Pancreas (tissue), 10 donors: ENCODE measurements at regions not wholly inside any gene's neighbourhood (a gene's known extent, or its start where the extent isn't known, plus 50 kb on each side); places are given as distances from the start of the nearest gene placed in this dataset.

Experiments
- ATAC-seq, 4 donors: fragments of 200-7000 bp; cut with Tn5 transposase; one replicate each; pipeline versions ENCODE4 v1.8.0 to v1.9.1; 2020; ENCODE audit warnings: mild to moderate bottlenecking in 4 of 4, moderate library complexity in 4 of 4
- DNase-seq, 6 donors: peaks; one replicate each; pipeline ENCODE4 v3.0.0-alpha.2; 2020
- FAIRE-seq: peaks from 2 replicates; lab custom pipeline; 2012; peaks lifted over from hg19 to GRCh38; lab: Jason Lieb, UNC
- H3K27ac ChIP-seq, 4 donors: fragments of 200-600 bp; sonication (generic); 1 replicate in 3 of 4; 2 replicates in 1 of 4; pipeline versions ENCODE4 v1.5.0 to v1.8.0; 2020
- H3K27me3 ChIP-seq, 4 donors: fragments of 200-600 bp; one replicate each; pipeline ENCODE4 v1.8.0; 2021
- H3K36me3 ChIP-seq, 3 donors: fragments of 200-600 bp; sonication (generic) in 1 of 3; one replicate each; pipeline versions ENCODE4 v1.5.0 to v1.8.0; 2020 to 2021
- H3K4me1 ChIP-seq, 3 donors: fragments of 200-600 bp; one replicate each; pipeline ENCODE4 v1.8.0; 2021
- H3K4me3 ChIP-seq, 4 donors: fragments of 200-600 bp; sonication (generic) in 2 of 4; one replicate each; pipeline versions ENCODE4 v1.5.0 to v1.8.0; 2020 to 2021
- H3K9me3 ChIP-seq, 4 donors: fragments of 200-600 bp; one replicate each; pipeline ENCODE4 v1.8.0; 2021
- WGBS, 2 donors: extraction: QIAGEN DNeasy Blood & Tissue Kit; methylation state at CpG; one replicate each; pipeline ENCODE4 v1.1.7; 2013; 5-methylcytosine and 5-hydroxymethylcytosine counted together
- intact Hi-C, 3 donors: fragments of 100-400 bp; cut with DNase I; formaldehyde crosslinking; loops; one replicate each; pipeline versions ENCODE4 v1.11.1 to v1.14.2; 2022
- TF ChIP-seq, protein P1 (sequence below), 4 donors: fragments of 200-600 bp; sonication (generic) in 3 of 4; IDR thresholded peaks; one replicate each; pipeline versions ENCODE4 v1.5.0 to v1.8.0; 2021; ENCODE audit warnings: antibody characterized with exemption in 4 of 4
- donor health status: healthy with polysubstance abuse.
- donor health status: DM: no; HTN: no; CAD: no; lungs with moderate emphysema.
- donor health status: DM: no; HTN: no; CAD: no.
- donor health status: control.
- donor health status: control.
- donor health status: Bipolar disorder and iron deficiency.
- donor health status: DM: yes; HTN: yes; CAD: no.
- donor health status: DM: no; HTN: no; CAD: no.
- donor health status: DM: no; HTN: no; CAD: no.
- donor health status: DM: yes; HTN: yes; CAD: no.

DNA sequence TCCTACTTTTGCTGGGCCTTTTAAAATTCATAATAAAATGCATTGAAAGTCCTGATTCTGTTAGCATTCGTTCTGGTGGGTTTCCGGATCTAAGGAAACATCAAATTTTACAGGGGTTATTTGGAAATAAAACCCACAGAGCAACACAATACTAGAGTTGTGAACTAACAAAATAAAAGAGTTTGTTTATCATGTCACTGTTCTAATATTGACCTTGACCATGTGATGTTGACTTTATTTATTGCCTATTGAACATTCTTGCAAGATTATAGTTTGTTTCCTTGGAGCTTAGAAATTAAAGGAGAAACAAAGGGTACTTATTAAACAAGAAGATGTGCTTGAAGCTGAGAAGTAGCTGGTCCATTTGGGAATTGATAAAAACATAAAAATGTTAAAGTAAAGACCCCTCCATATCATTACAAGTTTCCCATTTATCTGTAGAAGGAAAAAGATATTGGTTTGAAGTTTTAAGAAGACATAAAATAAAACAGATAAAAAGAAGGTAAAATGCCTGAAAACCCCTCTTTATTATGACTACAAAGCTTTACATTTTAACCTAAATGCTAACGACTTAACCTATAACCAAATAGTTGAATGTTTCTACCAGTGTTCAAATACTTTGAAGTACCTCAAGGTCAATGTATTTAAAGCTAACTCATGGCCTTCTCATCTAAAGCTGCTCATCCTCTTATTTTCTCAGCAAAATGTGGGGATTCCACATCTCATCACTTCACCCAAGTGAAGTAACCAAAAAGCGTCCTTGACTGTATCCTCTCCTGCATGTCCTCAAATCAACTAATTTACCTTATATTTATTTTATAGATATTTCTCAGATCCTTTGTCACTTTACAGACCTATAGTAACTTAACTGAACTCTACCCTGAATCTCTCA, 179.6 kb downstream of the GASK1B start:
- no peak overlapping the region for H3K4me3 ChIP-seq
- H3K27ac ChIP-seq: peak overlapping the region in 2 of 4 donors; percentile 61 to 78
- no peaks in the 10 kb centered on the region for H3K27me3 ChIP-seq
- ATAC-seq: peak; percentile 43 to 60 (median 52)
- no peaks in the 10 kb centered on the region for H3K36me3 ChIP-seq
- DNase-seq: no peak
- FAIRE-seq: no peak
- intact Hi-C loops: loop anchor here in 1 of 3 donors (5.0 kb wide), 1 partner anchor 179 kb away; the partner anchor contains the start of gene GASK1B
- TF ChIP-seq, protein P1, sequence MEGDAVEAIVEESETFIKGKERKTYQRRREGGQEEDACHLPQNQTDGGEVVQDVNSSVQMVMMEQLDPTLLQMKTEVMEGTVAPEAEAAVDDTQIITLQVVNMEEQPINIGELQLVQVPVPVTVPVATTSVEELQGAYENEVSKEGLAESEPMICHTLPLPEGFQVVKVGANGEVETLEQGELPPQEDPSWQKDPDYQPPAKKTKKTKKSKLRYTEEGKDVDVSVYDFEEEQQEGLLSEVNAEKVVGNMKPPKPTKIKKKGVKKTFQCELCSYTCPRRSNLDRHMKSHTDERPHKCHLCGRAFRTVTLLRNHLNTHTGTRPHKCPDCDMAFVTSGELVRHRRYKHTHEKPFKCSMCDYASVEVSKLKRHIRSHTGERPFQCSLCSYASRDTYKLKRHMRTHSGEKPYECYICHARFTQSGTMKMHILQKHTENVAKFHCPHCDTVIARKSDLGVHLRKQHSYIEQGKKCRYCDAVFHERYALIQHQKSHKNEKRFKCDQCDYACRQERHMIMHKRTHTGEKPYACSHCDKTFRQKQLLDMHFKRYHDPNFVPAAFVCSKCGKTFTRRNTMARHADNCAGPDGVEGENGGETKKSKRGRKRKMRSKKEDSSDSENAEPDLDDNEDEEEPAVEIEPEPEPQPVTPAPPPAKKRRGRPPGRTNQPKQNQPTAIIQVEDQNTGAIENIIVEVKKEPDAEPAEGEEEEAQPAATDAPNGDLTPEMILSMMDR (IDR thresholded peaks at IDR 0.05): no peak
- peaks cover 5 to 42% (median 29%) of the 10 kb centered on the region in 3 donors for H3K4me1 ChIP-seq
- H3K9me3 ChIP-seq: no peaks in the 10 kb centered on the region
- WGBS, 2 donors: 53 to 61% methylated on average over 4 of the region's 4 CpGs

DNA sequence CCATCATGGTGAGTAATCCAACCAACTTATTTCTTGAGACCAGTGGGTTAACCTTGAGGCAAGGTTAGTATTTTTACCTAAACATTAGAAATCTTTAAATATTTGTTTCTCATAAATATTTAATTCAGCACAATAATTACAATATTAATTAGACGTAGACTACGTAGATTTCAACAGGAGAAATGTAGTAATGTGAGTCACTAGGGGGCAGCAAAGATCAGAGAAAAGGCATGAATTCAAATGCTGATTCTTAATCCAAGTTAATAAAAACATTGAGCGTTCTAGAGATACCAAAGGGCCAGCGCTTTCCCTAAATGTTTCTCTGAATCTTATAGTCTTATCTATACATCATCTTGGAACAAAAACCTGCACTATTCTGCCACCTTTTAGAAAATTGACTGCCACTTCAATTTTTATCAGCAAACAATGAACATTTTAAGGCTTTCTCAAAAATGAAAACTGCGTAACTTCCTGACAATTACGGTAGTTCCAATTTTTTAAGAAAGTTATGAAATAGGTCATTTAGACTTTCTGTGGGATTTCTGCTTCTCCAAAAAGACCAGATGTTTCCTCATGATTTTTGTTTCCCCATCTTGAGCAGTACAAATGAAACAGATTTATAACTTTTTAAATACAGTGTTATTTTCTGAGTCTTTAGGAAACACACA, 180.7 kb downstream of the GASK1B start:
- FAIRE-seq: peak; percentile 97
- H3K36me3 ChIP-seq: no peaks in the 10 kb centered on the region
- peak overlapping the region in 2 of 4 donors; percentile 18 to 35 for H3K4me3 ChIP-seq
- peak in 3 of 6 donors; percentile 32 to 68 (median 33) for DNase-seq
- H3K4me1 ChIP-seq: peaks cover 5 to 37% (median 29%) of the 10 kb centered on the region in 3 donors
- H3K27ac ChIP-seq: peak overlapping the region in 3 of 4 donors; percentile 6 to 78 (median 61)
- H3K27me3 ChIP-seq: no peaks in the 10 kb centered on the region
- intact Hi-C loops: loop anchor here in 1 of 3 donors (5.0 kb wide), 1 partner anchor 180 kb away; the partner anchor contains the start of gene GASK1B
- TF ChIP-seq, protein P1 (IDR thresholded peaks at IDR 0.05): peak; percentile 18 to 59 (median 42)
- ATAC-seq: peak; percentile 73 to 91 (median 84)
- WGBS, 2 donors: 6 to 9% methylated on average over 6 of the region's 6 CpGs
- H3K9me3 ChIP-seq: no peaks in the 10 kb centered on the region

DNA sequence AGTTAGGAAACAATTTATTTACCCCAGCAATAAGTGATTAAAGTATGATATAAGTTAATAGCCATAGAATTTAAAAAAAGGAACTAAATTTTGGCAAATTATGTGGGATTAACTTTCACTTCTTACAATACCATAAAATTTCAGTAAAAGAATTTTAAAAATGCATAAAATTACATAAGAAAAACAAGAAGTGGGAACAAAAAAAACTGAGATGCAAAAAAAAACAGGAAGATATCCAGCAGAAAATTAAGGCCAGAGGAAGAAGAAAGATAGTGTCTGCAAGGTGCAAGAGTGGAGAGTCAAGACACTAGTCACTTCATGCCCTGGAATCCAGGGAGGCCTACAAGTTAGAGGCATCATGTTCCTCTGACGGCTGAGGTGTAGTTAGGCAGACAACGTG, 184.2 kb downstream of the GASK1B start:
- no peak for DNase-seq
- no peak for ATAC-seq
- WGBS, 2 donors: 69 to 74% methylated on average over 2 of the region's 2 CpGs
- FAIRE-seq: no peak
- Histone ChIP-seq H3K4me1 (peaks cover 0 to 11% (median 10%) of the 10 kb centered on the region in 3 donors), H3K9me3 (no peaks in the 10 kb centered on the region), H3K27me3 (no peaks in the 10 kb centered on the region), H3K4me3 (no peak overlapping the region), H3K27ac (no peak overlapping the region), H3K36me3 (no peaks in the 10 kb centered on the region)
- TF ChIP-seq, protein P1 (IDR thresholded peaks at IDR 0.05): no peak
- intact Hi-C loops: loop anchor here in 1 of 3 donors (5.0 kb wide), 1 partner anchor 184 kb away; the partner anchor contains the start of gene GASK1B

DNA sequence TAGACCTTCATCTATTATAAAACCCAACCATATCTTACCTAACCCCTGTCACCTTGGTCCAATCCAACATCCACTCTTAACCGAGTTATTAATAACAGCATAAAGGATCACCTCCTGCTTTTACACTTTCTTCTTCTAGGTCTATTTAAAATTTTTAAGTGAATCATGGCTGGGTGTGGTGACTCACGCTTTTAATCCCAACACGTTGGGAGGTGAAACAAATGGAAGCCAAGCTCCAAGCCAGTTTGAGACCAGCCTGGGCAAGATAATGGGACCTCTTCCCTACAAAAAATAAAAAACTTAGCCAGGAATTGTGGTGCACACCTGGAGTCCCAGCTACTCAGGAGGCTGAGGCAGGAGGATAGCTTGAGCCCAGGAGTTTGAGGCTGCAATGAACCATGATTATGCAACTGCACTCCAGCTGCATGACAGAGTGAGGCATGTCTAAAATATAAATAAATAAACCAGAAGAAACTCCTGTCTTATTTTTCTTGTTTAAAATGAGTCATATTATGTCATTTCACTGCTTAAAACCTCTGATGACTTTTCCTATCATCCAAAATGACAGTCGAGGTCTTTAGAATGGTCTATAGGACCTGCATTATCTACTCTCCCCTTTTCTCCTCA, 188.4 kb downstream of the GASK1B start:
- Histone ChIP-seq H3K4me3 (no peak overlapping the region), H3K27me3 (no peaks in the 10 kb centered on the region), H3K4me1 (no peaks in the 10 kb centered on the region), H3K9me3 (no peaks in the 10 kb centered on the region), H3K36me3 (no peaks in the 10 kb centered on the region), H3K27ac (no peak overlapping the region)
- no peak for DNase-seq
- ATAC-seq: no peak
- intact Hi-C loops: no loop called here
- no peak for FAIRE-seq
- TF ChIP-seq, protein P1 (IDR thresholded peaks at IDR 0.05): no peak
- 60 to 86% methylated on average over 4 of the region's 4 CpGs for WGBS, 2 donors
